ENCODE measurements at regions not wholly inside any gene's neighbourhood (a gene's known extent, or its start where the extent isn't known, plus 50 kb on each side); places are given as distances from the start of the nearest gene placed in this dataset.
"Not testable (repeated sequence)": the region's sequence is repeated elsewhere in the genome, so short reads cannot be mapped to it uniquely, and the experiment has no call there.

GRCh38 chr12:62010331-62010906 is 249.8 kb upstream of the USP15 start:
- TF ChIP-seq CTCF, POLR2A (IDR thresholded peaks at IDR 0.05): not testable (repeated sequence)

Measured in adrenal gland (tissue), 5 donors.